Adipocyte (in vitro differentiated cells): ENCODE measurements at regions not wholly inside any gene's neighbourhood (a gene's known extent, or its start where the extent isn't known, plus 50 kb on each side); places are given as distances from the start of the nearest gene placed in this dataset.

Source experiments
- DNase-seq: peaks from one replicate; pipeline ENCODE4 v3.0.0-alpha.2; 2015; ENCODE audit warnings: low read depth
- H3K27me3 ChIP-seq: replicated peaks from 2 replicates; pipeline ENCODE4 v1.7.0; 2013; ENCODE audit warnings: mild to moderate bottlenecking, low read length, moderate library complexity; ENCODE audit not compliant: control insufficient read depth, insufficient read depth
- H3K36me3 ChIP-seq: 2 replicates; pipeline ENCODE4 v1.7.0; 2013; ENCODE audit warnings: low read length, mild to moderate bottlenecking, moderate library complexity; ENCODE audit not compliant: control insufficient read depth, insufficient read depth, severe bottlenecking
- H3K4me1 ChIP-seq: 2 replicates; pipeline ENCODE4 v1.7.0; 2013; ENCODE audit warnings: mild to moderate bottlenecking, low read length, moderate library complexity; ENCODE audit not compliant: control insufficient read depth, insufficient read depth
- H3K4me3 ChIP-seq: 2 replicates; pipeline ENCODE4 v1.7.0; 2013; ENCODE audit warnings: mild to moderate bottlenecking, low read length, moderate library complexity
- H3K9ac ChIP-seq: 2 replicates; pipeline ENCODE4 v1.7.0; 2013; ENCODE audit warnings: mild to moderate bottlenecking, low read length, moderate library complexity
- H3K9me3 ChIP-seq: 2 replicates; pipeline ENCODE4 v1.7.0; 2013; ENCODE audit warnings: mild to moderate bottlenecking, low read length, moderate library complexity; ENCODE audit not compliant: control insufficient read depth

DNA sequence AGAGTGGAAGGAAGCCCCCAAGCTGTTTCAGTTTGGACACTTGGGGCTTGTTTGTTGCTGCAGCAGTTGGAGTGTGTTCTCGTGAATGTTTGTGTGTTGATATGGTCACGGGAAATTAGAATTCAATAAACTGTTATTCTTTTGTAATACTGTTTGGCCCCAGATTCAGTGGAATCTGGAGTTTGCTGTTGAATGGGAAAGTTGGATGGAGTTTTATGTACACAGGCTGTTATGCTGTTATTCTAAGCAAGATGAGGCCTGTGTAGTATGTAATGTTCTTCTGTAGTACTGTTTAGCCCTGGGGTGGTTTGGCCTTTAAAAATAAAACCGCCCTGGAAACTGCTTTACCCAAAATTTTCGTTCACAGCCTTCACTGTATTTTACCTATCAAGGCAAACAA, 810.4 kb upstream of the HS6ST1 start:
- H3K27me3 ChIP-seq, result peaks cover 2% of the 10 kb centered on the region
- H3K4me1 ChIP-seq, result no peaks in the 10 kb centered on the region
- no peak overlapping the region for H3K4me3 ChIP-seq
- DNase-seq, result no peak
- no peak overlapping the region for H3K9ac ChIP-seq
- H3K36me3 ChIP-seq, result no peaks in the 10 kb centered on the region
- peaks cover 5% of the 10 kb centered on the region for H3K9me3 ChIP-seq

- no peak for DNase-seq
- H3K4me1 ChIP-seq, result no peaks in the 10 kb centered on the region
- H3K9me3 ChIP-seq, result peaks cover 5% of the 10 kb centered on the region
- no peak overlapping the region for H3K4me3 ChIP-seq
- no peak overlapping the region for H3K9ac ChIP-seq
- H3K36me3 ChIP-seq, result no peaks in the 10 kb centered on the region
- peaks cover 2% of the 10 kb centered on the region for H3K27me3 ChIP-seq
Observed at GRCh38 chr2:129133692-129134641, 815.3 kb upstream of the HS6ST1 start.

- no peak for DNase-seq
- Histone ChIP-seq H3K36me3 (no peaks in the 10 kb centered on the region), H3K9ac (no peak overlapping the region), H3K4me1 (no peaks in the 10 kb centered on the region), H3K9me3 (peaks cover 7% of the 10 kb centered on the region), H3K4me3 (no peak overlapping the region), H3K27me3 (no peaks in the 10 kb centered on the region)
Observed at GRCh38 chr2:129135017-129135416, 816.3 kb upstream of the HS6ST1 start.

DNA sequence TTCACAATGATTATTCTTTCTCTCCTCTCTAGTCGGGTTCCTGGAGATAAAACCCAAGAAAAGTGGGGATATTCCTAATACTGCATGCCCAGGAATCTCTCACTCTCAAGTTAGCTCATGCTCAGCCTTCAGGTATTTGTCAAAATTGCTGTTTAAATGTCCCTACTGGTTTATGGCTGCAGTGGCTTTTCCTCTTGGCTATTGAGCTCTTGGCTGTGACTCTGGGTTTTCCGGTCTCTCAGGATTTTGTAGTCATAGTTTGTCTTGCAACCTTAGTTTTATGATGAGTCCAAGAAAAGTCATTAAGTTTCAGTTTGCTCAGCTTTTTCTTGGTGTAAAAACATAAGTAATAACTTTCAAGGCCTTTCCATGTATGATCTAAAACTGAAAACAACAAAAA, 820.7 kb upstream of the HS6ST1 start:
- Histone ChIP-seq H3K36me3 (no peaks in the 10 kb centered on the region), H3K4me1 (no peaks in the 10 kb centered on the region), H3K9ac (no peak overlapping the region), H3K27me3 (no peaks in the 10 kb centered on the region), H3K4me3 (no peak overlapping the region), H3K9me3 (peaks cover 7% of the 10 kb centered on the region)
- DNase-seq, result no peak

DNA sequence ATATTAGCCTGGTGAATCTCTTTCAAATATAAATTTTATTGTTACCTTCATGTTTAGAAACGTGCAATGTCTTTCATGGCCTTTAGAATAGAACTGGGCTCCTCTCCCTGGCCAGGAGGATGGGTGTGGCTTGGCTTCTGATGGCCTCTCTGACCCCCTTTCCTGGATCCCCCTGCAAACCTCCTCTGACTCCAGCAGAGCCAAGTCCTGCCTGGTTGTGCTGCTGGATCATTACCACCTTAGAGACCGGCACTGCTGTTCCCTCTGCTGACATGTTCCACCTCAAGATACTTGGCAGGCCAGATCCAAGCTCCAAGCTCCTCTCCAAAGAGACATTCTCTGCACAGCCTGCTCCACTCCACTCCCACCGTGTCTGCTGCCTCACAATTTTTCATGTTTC, 823.8 kb upstream of the HS6ST1 start:
- no peak overlapping the region for H3K9ac ChIP-seq
- H3K9me3 ChIP-seq, result peaks cover 7% of the 10 kb centered on the region
- no peak for DNase-seq
- no peaks in the 10 kb centered on the region for H3K27me3 ChIP-seq
- no peaks in the 10 kb centered on the region for H3K36me3 ChIP-seq
- no peaks in the 10 kb centered on the region for H3K4me1 ChIP-seq
- no peak overlapping the region for H3K4me3 ChIP-seq

- Histone ChIP-seq H3K9ac (no peak overlapping the region), H3K4me3 (no peak overlapping the region), H3K4me1 (no peaks in the 10 kb centered on the region), H3K9me3 (peaks cover 13% of the 10 kb centered on the region), H3K36me3 (no peaks in the 10 kb centered on the region), H3K27me3 (no peaks in the 10 kb centered on the region)
- DNase-seq, result no peak
Observed at GRCh38 chr2:129144082-129144791, 825.6 kb upstream of the HS6ST1 start.

GRCh38 chr2:129152514-129152913, 827.0 kb upstream of the RAB6C start:
- no peaks in the 10 kb centered on the region for H3K36me3 ChIP-seq
- peaks cover 7% of the 10 kb centered on the region for H3K27me3 ChIP-seq
- peaks cover 24% of the 10 kb centered on the region for H3K9me3 ChIP-seq
- H3K4me3 ChIP-seq, result no peak overlapping the region
- DNase-seq, result no peak
- no peak overlapping the region for H3K9ac ChIP-seq
- no peaks in the 10 kb centered on the region for H3K4me1 ChIP-seq

GRCh38 chr2:129160879-129161278, 818.6 kb upstream of the RAB6C start:
- Histone ChIP-seq H3K9me3 (no peaks in the 10 kb centered on the region), H3K4me1 (peaks cover 4% of the 10 kb centered on the region), H3K27me3 (peaks cover 41% of the 10 kb centered on the region), H3K9ac (no peak overlapping the region), H3K36me3 (no peaks in the 10 kb centered on the region), H3K4me3 (no peak overlapping the region)
- no peak for DNase-seq

DNA sequence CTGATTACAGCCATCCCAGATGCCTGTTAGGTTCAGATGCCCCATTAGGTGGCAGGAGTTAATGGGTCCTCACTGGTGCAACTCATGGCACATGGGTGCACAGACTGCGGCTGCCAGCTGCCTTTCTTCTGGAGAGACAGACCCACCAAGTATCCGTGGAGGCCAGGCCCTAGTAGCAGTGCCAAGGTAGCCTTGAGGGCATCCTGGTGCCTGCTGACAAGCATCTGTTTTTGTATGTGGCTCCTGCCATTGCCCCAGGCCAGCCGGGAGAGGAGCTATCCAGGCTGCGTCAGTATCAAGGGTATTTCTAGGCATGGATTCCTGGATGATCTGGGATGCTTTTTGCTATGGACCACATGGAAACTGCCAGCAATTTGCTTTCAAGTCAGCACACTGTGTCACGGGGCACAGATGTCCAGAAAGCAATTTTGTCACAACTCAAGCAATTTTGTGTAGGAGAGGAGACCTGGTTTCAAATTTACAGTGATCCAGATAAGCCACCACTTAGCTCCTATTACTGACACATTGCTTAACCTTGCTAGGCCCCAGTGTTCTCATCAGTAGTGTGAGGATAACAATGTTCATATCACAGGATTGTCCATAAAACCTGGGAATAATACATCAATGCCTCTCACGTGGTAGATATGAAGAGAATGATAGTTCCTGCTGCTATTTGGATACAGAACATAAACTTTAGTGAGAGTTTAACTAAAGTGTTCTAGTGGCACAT, 815.1 kb upstream of the RAB6C start:
- H3K36me3 ChIP-seq, result no peaks in the 10 kb centered on the region
- H3K4me1 ChIP-seq, result peaks cover 4% of the 10 kb centered on the region
- no peak overlapping the region for H3K9ac ChIP-seq
- DNase-seq, result no peak
- H3K27me3 ChIP-seq, result peaks cover 35% of the 10 kb centered on the region
- H3K9me3 ChIP-seq, result no peaks in the 10 kb centered on the region
- H3K4me3 ChIP-seq, result no peak overlapping the region

DNA sequence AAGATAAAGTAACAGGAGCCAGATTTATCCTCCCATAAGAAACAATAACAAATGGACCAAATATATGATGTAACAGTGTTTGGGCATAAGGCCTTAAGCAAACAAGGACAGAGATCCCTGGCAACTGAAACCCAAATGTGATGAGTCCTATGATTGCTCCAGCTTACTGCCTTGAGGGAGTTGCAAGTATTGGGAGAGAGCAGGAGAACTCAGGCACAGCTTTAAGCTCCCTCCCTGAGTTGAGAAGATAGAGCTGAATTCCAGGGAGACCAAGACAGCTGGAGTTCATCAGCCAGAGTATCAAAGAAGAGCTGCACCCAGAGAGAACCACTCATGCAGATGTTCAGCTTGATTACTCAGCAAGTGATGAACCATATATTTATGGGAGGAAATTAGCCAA, 814.5 kb upstream of the RAB6C start:
- Histone ChIP-seq H3K36me3 (no peaks in the 10 kb centered on the region), H3K9me3 (no peaks in the 10 kb centered on the region), H3K9ac (no peak overlapping the region), H3K4me3 (no peak overlapping the region), H3K4me1 (peaks cover 4% of the 10 kb centered on the region), H3K27me3 (peaks cover 35% of the 10 kb centered on the region)
- no peak for DNase-seq

GRCh38 chr2:129167456-129167855, 812.0 kb upstream of the RAB6C start:
- no peaks in the 10 kb centered on the region for H3K36me3 ChIP-seq
- H3K27me3 ChIP-seq, result peaks cover 17% of the 10 kb centered on the region
- H3K9ac ChIP-seq, result no peak overlapping the region
- DNase-seq, result no peak
- H3K4me1 ChIP-seq, result peaks cover 4% of the 10 kb centered on the region
- no peak overlapping the region for H3K4me3 ChIP-seq
- no peaks in the 10 kb centered on the region for H3K9me3 ChIP-seq
